ENCODE measurements at regions not wholly inside any gene's neighbourhood (a gene's known extent, or its start where the extent isn't known, plus 50 kb on each side); places are given as distances from the start of the nearest gene placed in this dataset.
A peak's percentile ranks its signal among the peaks of the same experiment; 100 is the strongest.

DNA sequence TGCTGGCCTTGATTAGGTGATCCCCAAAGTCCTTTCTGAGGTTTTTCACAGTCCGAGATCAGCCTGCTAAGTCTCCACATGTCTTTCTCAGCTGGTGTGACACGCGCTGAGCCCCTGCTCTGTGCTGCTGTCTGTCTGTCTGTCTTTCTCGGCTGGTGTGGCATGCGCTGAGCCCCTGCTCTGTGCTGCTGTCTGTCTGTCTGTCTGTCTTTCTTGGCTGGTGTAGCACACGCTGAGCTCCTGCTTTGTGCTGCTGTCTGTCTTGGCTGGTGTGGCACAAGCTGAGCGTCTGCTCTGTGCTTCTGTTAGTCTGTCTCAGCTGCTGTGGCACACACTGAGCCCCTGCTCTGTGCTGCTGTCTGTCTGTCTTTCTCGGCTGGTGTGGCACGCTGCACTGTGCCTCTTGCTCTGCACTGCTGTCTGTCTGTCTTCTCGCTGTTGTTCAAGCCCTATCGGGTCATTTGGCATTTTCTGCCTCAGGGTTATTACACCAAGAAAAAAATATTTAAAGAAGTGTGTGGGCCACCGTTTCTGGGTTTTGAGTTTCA lies 217.3 kb upstream of the SHH start:
- H3K4me1 ChIP-seq (ENCODE audit: control insufficient read depth, insufficient read depth, low read length): no peaks in the 10 kb centered on the region
- peaks cover 5% of the 10 kb centered on the region; the same call in 1 of the 2 replicates for H3K9me3 ChIP-seq (ENCODE audit: control insufficient read depth, insufficient read depth, low read depth, low read length)
- no peaks in the 10 kb centered on the region for H3K27me3 ChIP-seq (ENCODE audit: control insufficient read depth, insufficient read depth, low read length)
- H3K36me3 ChIP-seq (ENCODE audit: control insufficient read depth, insufficient read depth, low read length): no peaks in the 10 kb centered on the region
- no peak overlapping the region for H3K4me3 ChIP-seq (ENCODE audit: low read depth in 2 of 2, low read length in 2 of 2)
- ATAC-seq: peak; percentile 49
- BruUV-seq (replicated peaks): no TSS peak
- TF ChIP-seq, protein P1, sequence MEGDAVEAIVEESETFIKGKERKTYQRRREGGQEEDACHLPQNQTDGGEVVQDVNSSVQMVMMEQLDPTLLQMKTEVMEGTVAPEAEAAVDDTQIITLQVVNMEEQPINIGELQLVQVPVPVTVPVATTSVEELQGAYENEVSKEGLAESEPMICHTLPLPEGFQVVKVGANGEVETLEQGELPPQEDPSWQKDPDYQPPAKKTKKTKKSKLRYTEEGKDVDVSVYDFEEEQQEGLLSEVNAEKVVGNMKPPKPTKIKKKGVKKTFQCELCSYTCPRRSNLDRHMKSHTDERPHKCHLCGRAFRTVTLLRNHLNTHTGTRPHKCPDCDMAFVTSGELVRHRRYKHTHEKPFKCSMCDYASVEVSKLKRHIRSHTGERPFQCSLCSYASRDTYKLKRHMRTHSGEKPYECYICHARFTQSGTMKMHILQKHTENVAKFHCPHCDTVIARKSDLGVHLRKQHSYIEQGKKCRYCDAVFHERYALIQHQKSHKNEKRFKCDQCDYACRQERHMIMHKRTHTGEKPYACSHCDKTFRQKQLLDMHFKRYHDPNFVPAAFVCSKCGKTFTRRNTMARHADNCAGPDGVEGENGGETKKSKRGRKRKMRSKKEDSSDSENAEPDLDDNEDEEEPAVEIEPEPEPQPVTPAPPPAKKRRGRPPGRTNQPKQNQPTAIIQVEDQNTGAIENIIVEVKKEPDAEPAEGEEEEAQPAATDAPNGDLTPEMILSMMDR (IDR thresholded peaks at IDR 0.05): no peak
- no peak for TF ChIP-seq TCF7L2 (IDR thresholded peaks at IDR 0.05; ENCODE audit: low read depth, low read length)
- no peak for TF ChIP-seq POLR2AphosphoS5 (IDR thresholded peaks at IDR 0.05; ENCODE audit: low read depth, low read length)
- TF ChIP-seq SIN3A (IDR thresholded peaks at IDR 0.05; ENCODE audit: borderline replicate concordance, insufficient read depth, low read depth, low read length): no peak
- TF ChIP-seq, protein P2, sequence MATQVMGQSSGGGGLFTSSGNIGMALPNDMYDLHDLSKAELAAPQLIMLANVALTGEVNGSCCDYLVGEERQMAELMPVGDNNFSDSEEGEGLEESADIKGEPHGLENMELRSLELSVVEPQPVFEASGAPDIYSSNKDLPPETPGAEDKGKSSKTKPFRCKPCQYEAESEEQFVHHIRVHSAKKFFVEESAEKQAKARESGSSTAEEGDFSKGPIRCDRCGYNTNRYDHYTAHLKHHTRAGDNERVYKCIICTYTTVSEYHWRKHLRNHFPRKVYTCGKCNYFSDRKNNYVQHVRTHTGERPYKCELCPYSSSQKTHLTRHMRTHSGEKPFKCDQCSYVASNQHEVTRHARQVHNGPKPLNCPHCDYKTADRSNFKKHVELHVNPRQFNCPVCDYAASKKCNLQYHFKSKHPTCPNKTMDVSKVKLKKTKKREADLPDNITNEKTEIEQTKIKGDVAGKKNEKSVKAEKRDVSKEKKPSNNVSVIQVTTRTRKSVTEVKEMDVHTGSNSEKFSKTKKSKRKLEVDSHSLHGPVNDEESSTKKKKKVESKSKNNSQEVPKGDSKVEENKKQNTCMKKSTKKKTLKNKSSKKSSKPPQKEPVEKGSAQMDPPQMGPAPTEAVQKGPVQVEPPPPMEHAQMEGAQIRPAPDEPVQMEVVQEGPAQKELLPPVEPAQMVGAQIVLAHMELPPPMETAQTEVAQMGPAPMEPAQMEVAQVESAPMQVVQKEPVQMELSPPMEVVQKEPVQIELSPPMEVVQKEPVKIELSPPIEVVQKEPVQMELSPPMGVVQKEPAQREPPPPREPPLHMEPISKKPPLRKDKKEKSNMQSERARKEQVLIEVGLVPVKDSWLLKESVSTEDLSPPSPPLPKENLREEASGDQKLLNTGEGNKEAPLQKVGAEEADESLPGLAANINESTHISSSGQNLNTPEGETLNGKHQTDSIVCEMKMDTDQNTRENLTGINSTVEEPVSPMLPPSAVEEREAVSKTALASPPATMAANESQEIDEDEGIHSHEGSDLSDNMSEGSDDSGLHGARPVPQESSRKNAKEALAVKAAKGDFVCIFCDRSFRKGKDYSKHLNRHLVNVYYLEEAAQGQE (IDR thresholded peaks at IDR 0.05; ENCODE audit: insufficient read depth in 1 of 2, low read depth in 2 of 2, low read length in 1 of 2): no peak
- CTCF ChIA-PET: no interaction called here
- no peak overlapping the region for H3K27ac ChIP-seq (ENCODE audit: low read length)
- intact Hi-C loops (cut with micrococcal nuclease; ENCODE audit: unreplicated experiment): no loop called here
- in situ Hi-C loops (cut with HindIII; ENCODE audit: low pct_unique_long_range_greater_than_20kb, low sequenced_read_pairs): no loop called here
- DNase-seq (ENCODE audit: low read depth, low spot score): no peak
- POLR2A ChIA-PET: interaction anchor here (0.6 kb wide), 1 partner anchor 526 kb away, joined by 9 read pairs; no protein-coding TSS in a partner anchor

DNA sequence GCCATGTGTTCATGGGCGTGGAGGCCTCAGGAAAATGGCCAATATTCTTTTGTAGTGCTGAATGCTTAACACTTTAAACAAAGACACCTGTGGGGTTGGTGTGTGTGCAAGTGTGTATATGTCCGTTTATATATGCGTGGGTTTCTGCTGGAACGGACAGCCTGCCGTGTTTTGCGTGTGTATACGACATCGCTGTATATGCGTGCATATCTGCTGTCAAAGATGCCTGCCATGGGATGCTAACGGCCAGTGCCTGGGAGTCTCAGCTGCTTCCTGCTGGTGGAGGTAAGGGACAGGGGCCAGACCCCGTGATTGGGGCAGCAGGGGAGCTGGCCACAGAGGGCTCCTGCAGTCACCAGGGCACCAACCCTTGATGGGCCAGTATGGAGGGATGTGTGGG lies 216.3 kb upstream of the SHH start:
- BruUV-seq (replicated peaks): no TSS peak
- CTCF ChIA-PET: no interaction called here
- POLR2A ChIA-PET: no interaction called here
- ATAC-seq: no peak; the same call in 1 of the 2 replicates
- no peaks in the 10 kb centered on the region for H3K4me1 ChIP-seq (ENCODE audit: control insufficient read depth, insufficient read depth, low read length)
- H3K4me3 ChIP-seq (ENCODE audit: low read depth in 2 of 2, low read length in 2 of 2): no peak overlapping the region
- H3K27ac ChIP-seq (ENCODE audit: low read length): no peak overlapping the region
- TF ChIP-seq, protein P1 (IDR thresholded peaks at IDR 0.05): no peak
- no peak for TF ChIP-seq POLR2AphosphoS5 (IDR thresholded peaks at IDR 0.05; ENCODE audit: low read depth, low read length)
- TF ChIP-seq, protein P2 (IDR thresholded peaks at IDR 0.05; ENCODE audit: insufficient read depth in 1 of 2, low read depth in 2 of 2, low read length in 1 of 2): no peak
- no peak for TF ChIP-seq SIN3A (IDR thresholded peaks at IDR 0.05; ENCODE audit: borderline replicate concordance, insufficient read depth, low read depth, low read length)
- no peak for TF ChIP-seq TCF7L2 (IDR thresholded peaks at IDR 0.05; ENCODE audit: low read depth, low read length)
- no peaks in the 10 kb centered on the region for H3K36me3 ChIP-seq (ENCODE audit: control insufficient read depth, insufficient read depth, low read length)
- intact Hi-C loops (cut with micrococcal nuclease; ENCODE audit: unreplicated experiment): no loop called here
- peaks cover 3% of the 10 kb centered on the region; the same call in 1 of the 2 replicates for H3K9me3 ChIP-seq (ENCODE audit: control insufficient read depth, insufficient read depth, low read depth, low read length)
- in situ Hi-C loops (cut with HindIII; ENCODE audit: low pct_unique_long_range_greater_than_20kb, low sequenced_read_pairs): no loop called here
- no peak for DNase-seq (ENCODE audit: low read depth, low spot score)
- no peaks in the 10 kb centered on the region for H3K27me3 ChIP-seq (ENCODE audit: control insufficient read depth, insufficient read depth, low read length)

Measured in Panc1 (cell line).